Neural progenitor cell (in vitro differentiated cells): ENCODE measurements at regions not wholly inside any gene's neighbourhood (a gene's known extent, or its start where the extent isn't known, plus 50 kb on each side); places are given as distances from the start of the nearest gene placed in this dataset.

Source experiments
- EZH2 ChIP-seq: fragments of 200-600 bp; sonication (generic); IDR thresholded peaks from 2 replicates; pipeline ENCODE4 v1.6.1; 2017; ENCODE audit warnings: antibody characterized with exemption, mild to moderate bottlenecking, moderate library complexity
- EZH2phosphoT487 ChIP-seq: fragments of 200-600 bp; sonication (generic); IDR thresholded peaks from 2 replicates; pipeline ENCODE4 v1.6.1; 2017; ENCODE audit warnings: antibody characterized with exemption
- TF ChIP-seq, protein P1 (sequence below): fragments of 200-600 bp; sonication (generic); IDR thresholded peaks from 2 replicates; pipeline ENCODE4 v1.5.1; 2017; ENCODE audit warnings: antibody characterized with exemption, mild to moderate bottlenecking

DNA sequence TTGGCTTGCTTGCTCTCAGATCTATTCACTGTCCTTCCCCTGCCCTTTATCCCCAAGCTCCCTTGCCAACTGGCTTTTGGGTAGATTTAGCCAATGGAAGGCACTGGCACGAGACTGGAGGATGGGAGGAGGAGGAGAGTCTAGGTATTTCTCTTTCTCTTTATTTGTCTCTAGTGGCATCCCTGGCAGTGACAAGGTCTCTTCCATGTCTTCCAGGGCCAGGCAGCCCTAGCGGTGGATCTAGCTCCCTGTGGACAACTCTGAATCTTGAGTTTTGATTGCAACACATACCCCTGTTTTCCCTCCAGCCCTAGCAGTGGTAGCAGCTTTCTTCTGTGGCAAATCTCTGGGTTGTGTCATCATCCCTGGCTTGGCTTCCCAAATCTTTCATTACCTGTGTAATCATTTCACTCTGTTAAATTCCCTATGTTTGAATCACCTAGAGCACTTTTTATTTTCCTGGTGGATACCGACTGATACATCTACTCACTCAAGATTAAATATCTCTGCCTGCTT lies 171.1 kb upstream of the IRX6 start:
- TF ChIP-seq, protein P1, sequence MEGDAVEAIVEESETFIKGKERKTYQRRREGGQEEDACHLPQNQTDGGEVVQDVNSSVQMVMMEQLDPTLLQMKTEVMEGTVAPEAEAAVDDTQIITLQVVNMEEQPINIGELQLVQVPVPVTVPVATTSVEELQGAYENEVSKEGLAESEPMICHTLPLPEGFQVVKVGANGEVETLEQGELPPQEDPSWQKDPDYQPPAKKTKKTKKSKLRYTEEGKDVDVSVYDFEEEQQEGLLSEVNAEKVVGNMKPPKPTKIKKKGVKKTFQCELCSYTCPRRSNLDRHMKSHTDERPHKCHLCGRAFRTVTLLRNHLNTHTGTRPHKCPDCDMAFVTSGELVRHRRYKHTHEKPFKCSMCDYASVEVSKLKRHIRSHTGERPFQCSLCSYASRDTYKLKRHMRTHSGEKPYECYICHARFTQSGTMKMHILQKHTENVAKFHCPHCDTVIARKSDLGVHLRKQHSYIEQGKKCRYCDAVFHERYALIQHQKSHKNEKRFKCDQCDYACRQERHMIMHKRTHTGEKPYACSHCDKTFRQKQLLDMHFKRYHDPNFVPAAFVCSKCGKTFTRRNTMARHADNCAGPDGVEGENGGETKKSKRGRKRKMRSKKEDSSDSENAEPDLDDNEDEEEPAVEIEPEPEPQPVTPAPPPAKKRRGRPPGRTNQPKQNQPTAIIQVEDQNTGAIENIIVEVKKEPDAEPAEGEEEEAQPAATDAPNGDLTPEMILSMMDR: no peak
- TF ChIP-seq EZH2phosphoT487: no peak
- TF ChIP-seq EZH2: no peak
